Neural progenitor cell (in vitro differentiated cells): ENCODE measurements at regions not wholly inside any gene's neighbourhood (a gene's known extent, or its start where the extent isn't known, plus 50 kb on each side); places are given as distances from the start of the nearest gene placed in this dataset.

Source experiments
- CTCF ChIP-seq: fragments of 200-600 bp; sonication (generic); IDR thresholded peaks from 2 replicates; pipeline ENCODE4 v1.5.1; 2017; ENCODE audit warnings: antibody characterized with exemption, mild to moderate bottlenecking
- EZH2phosphoT487 ChIP-seq: fragments of 200-600 bp; sonication (generic); IDR thresholded peaks from 2 replicates; pipeline ENCODE4 v1.6.1; 2017; ENCODE audit warnings: antibody characterized with exemption

- TF ChIP-seq CTCF, result no peak
- TF ChIP-seq EZH2phosphoT487, result no peak
Observed at GRCh38 chr10:44309939-44310761, 74.7 kb downstream of the CXCL12 start.
